NCI-H526 (cell line): ENCODE measurements at regions not wholly inside any gene's neighbourhood (a gene's known extent, or its start where the extent isn't known, plus 50 kb on each side); places are given as distances from the start of the nearest gene placed in this dataset.
"Not testable (repeated sequence)": the region's sequence is repeated elsewhere in the genome, so short reads cannot be mapped to it uniquely, and the experiment has no call there.

Experiments used
- DNase-seq, 2 experiments: peaks; one replicate each; lab custom pipeline; 2025; lab: John Stamatoyannopoulos, UW

- DNase-seq = no peak
Observed at GRCh38 chr1:106406114-106406513, 650.4 kb upstream of the PRMT6 start.

GRCh38 chr1:106412321-106412720 is 644.2 kb upstream of the PRMT6 start:
- DNase-seq = not testable (repeated sequence)

GRCh38 chr1:106435269-106435668 is 621.2 kb upstream of the PRMT6 start:
- DNase-seq = no peak

- no peak for DNase-seq
Observed at GRCh38 chr1:106439475-106439874, 617.0 kb upstream of the PRMT6 start.

- DNase-seq = no peak
Observed at GRCh38 chr1:106447466-106447865, 609.0 kb upstream of the PRMT6 start.

GRCh38 chr1:106456832-106457231 is 599.6 kb upstream of the PRMT6 start:
- DNase-seq = no peak

GRCh38 chr1:106457368-106457767 is 599.1 kb upstream of the PRMT6 start:
- DNase-seq = no peak

- no peak for DNase-seq
Observed at GRCh38 chr1:106458866-106459265, 597.6 kb upstream of the PRMT6 start.

- no peak for DNase-seq
Observed at GRCh38 chr1:106459418-106459817, 597.1 kb upstream of the PRMT6 start.

GRCh38 chr1:106465666-106466065 is 590.8 kb upstream of the PRMT6 start:
- no peak for DNase-seq

- no peak for DNase-seq
Observed at GRCh38 chr1:106480629-106481028, 575.8 kb upstream of the PRMT6 start.

- DNase-seq = no peak
Observed at GRCh38 chr1:106492880-106493279, 563.6 kb upstream of the PRMT6 start.

GRCh38 chr1:106494646-106495045 is 561.8 kb upstream of the PRMT6 start:
- no peak for DNase-seq

GRCh38 chr1:106498238-106498637 is 558.2 kb upstream of the PRMT6 start:
- DNase-seq = no peak

GRCh38 chr1:106502659-106503058 is 553.8 kb upstream of the PRMT6 start:
- no peak for DNase-seq

- DNase-seq = no peak
Observed at GRCh38 chr1:106515375-106515774, 541.1 kb upstream of the PRMT6 start.

- DNase-seq = no peak
Observed at GRCh38 chr1:106517224-106517623, 539.2 kb upstream of the PRMT6 start.

- DNase-seq = no peak
Observed at GRCh38 chr1:106523497-106523896, 533.0 kb upstream of the PRMT6 start.

GRCh38 chr1:106524631-106525030 is 531.8 kb upstream of the PRMT6 start:
- DNase-seq = no peak

- no peak for DNase-seq
Observed at GRCh38 chr1:106526650-106527049, 529.8 kb upstream of the PRMT6 start.

- no peak for DNase-seq
Observed at GRCh38 chr1:106534612-106535011, 521.9 kb upstream of the PRMT6 start.

- DNase-seq = no peak
Observed at GRCh38 chr1:106536741-106537140, 519.7 kb upstream of the PRMT6 start.

GRCh38 chr1:106548726-106549125 is 507.7 kb upstream of the PRMT6 start:
- no peak for DNase-seq

GRCh38 chr1:106554294-106554693 is 502.2 kb upstream of the PRMT6 start:
- no peak for DNase-seq

GRCh38 chr1:106555571-106555970 is 500.9 kb upstream of the PRMT6 start:
- DNase-seq = no peak
